K562 (cell line): ENCODE measurements at regions not wholly inside any gene's neighbourhood (a gene's known extent, or its start where the extent isn't known, plus 50 kb on each side); places are given as distances from the start of the nearest gene placed in this dataset.

ENCODE experiments used
- ATF2 ChIP-seq: sonication (generic); formaldehyde crosslinking; IDR thresholded peaks from 2 replicates; pipeline ENCODE4 v1.8.1; 2022; ENCODE audit warnings: missing genetic modification reagents
- EP300 ChIP-seq: IDR thresholded peaks from 2 replicates; pipeline ENCODE4 v1.6.1; 2012; ENCODE audit warnings: low read length, improper control_type of control experiment
- NFE2L1 ChIP-seq: fragments of 450-650 bp; IDR thresholded peaks from 2 replicates; pipeline ENCODE4 v1.6.1; 2016; ENCODE audit warnings: missing genetic modification characterization, low read depth, mild to moderate bottlenecking, missing compliant biosample characterization, moderate library complexity, borderline replicate concordance
- NR2C2 ChIP-seq, 2 experiments: fragments of 200-800 bp in 1 of 2; sonication (Bioruptor generic) in 1 of 2; sonication (generic) in 1 of 2; formaldehyde crosslinking in 1 of 2; IDR thresholded peaks; 2 replicates each; pipeline versions ENCODE4 v1.6.1 to v1.8.0; 2016 to 2022; ENCODE audit warnings: mild to moderate bottlenecking in 1 of 2, missing compliant biosample characterization in 1 of 2, missing genetic modification characterization in 1 of 2, missing genetic modification reagents in 1 of 2
- POLR2AphosphoS2 ChIP-seq: IDR thresholded peaks from 2 replicates; pipeline ENCODE4 v1.6.1; 2012; ENCODE audit warnings: low read length, improper control_type of control experiment
- POLR2AphosphoS5 ChIP-seq: IDR thresholded peaks from 2 replicates; pipeline ENCODE4 v1.6.1; 2011; ENCODE audit warnings: mild to moderate bottlenecking, low read depth, low read length, moderate library complexity; ENCODE audit not compliant: control insufficient read depth, insufficient read depth
- PRDM10 ChIP-seq: fragments of 450-650 bp; IDR thresholded peaks from 2 replicates; pipeline ENCODE4 v1.6.1; 2018; ENCODE audit not compliant: partially characterized antibody
- RBM15 ChIP-seq: fragments of 200-400 bp; formaldehyde crosslinking; IDR thresholded peaks from 2 replicates; pipeline ENCODE4 v1.6.1; 2018; ENCODE audit warnings: mild to moderate bottlenecking, low read length, moderate library complexity; ENCODE audit not compliant: insufficient read depth
- RCOR1 ChIP-seq, 2 experiments: IDR thresholded peaks; 2 replicates each; pipeline ENCODE4 v1.6.1; 2012; ENCODE audit warnings: low read depth in 2 of 2, low read length in 2 of 2, borderline replicate concordance in 1 of 2, improper control_type of control experiment in 1 of 2
- ZNF274 ChIP-seq: IDR thresholded peaks from 2 replicates; pipeline ENCODE4 v1.6.1; 2011; ENCODE audit warnings: low read depth, mild to moderate bottlenecking, low read length, moderate library complexity, borderline replicate concordance
- ZNF318 ChIP-seq, 2 experiments: fragments of 450-650 bp; IDR thresholded peaks; 2 replicates each; pipeline ENCODE4 v1.6.1; 2016; ENCODE audit warnings: mild to moderate bottlenecking in 2 of 2, borderline replicate concordance in 1 of 2, low read depth in 1 of 2, moderate library complexity in 1 of 2

GRCh38 chr4:14917298-14917633, 85.0 kb upstream of the CPEB2 start:
- no peak for TF ChIP-seq PRDM10
- TF ChIP-seq POLR2AphosphoS5 = no peak
- no peak for TF ChIP-seq NFE2L1
- TF ChIP-seq ZNF274 = no peak
- TF ChIP-seq ZNF318 (IDR thresholded peaks at IDR 0.05; ENCODE audit: borderline replicate concordance in 1 of 2, low read depth in 1 of 2) = no peak
- TF ChIP-seq NR2C2 (CRISPR knock-in tag; IDR thresholded peaks at IDR 0.05) = no peak
- no peak for TF ChIP-seq NR2C2 (tag; IDR thresholded peaks at IDR 0.05)
- no peak for TF ChIP-seq POLR2AphosphoS2
- TF ChIP-seq RCOR1 (IDR thresholded peaks at IDR 0.05; ENCODE audit: borderline replicate concordance in 1 of 2, low read depth in 2 of 2, low read length in 2 of 2) = no peak
- TF ChIP-seq RBM15 = no peak
- TF ChIP-seq ATF2 (CRISPR knock-in tag) = no peak
- TF ChIP-seq EP300 = no peak
